ENCODE measurements at regions not wholly inside any gene's neighbourhood (a gene's known extent, or its start where the extent isn't known, plus 50 kb on each side); places are given as distances from the start of the nearest gene placed in this dataset.
"Not testable (repeated sequence)": the region's sequence is repeated elsewhere in the genome, so short reads cannot be mapped to it uniquely, and the experiment has no call there.

GRCh38 chr15:31433091-31433490 lies 106.5 kb downstream of the KLF13 start:
- Histone ChIP-seq H3K9me3 (replicated peaks) (no peaks in the 10 kb centered on the region), H3K27me3 (no peaks in the 10 kb centered on the region), H3K36me3 (no peaks in the 10 kb centered on the region), H3K4me1 (0 out of 2 replicates have a peak, but pooled peaks cover 4% of the 10 kb centered on the region), H3K27ac (no peak overlapping the region), H3K4me3 (no peak overlapping the region)
- peak; percentile 51 to 70 for DNase-seq

- 0 out of 2 replicates have a peak, but pooled peaks cover 4% of the 10 kb centered on the region for H3K4me1 ChIP-seq
- no peak overlapping the region for H3K27ac ChIP-seq
- H3K27me3 ChIP-seq = no peaks in the 10 kb centered on the region
- H3K4me3 ChIP-seq = no peak overlapping the region
- H3K9me3 ChIP-seq (replicated peaks) = no peaks in the 10 kb centered on the region
- H3K36me3 ChIP-seq = no peaks in the 10 kb centered on the region
- DNase-seq = no peak
Observed at GRCh38 chr15:31433574-31433973, 106.9 kb downstream of the KLF13 start.

- H3K27me3 ChIP-seq = no peaks in the 10 kb centered on the region
- no peak overlapping the region for H3K4me3 ChIP-seq
- 0 out of 2 replicates have a peak, but pooled peaks cover 4% of the 10 kb centered on the region for H3K4me1 ChIP-seq
- DNase-seq = no peak
- no peak overlapping the region for H3K27ac ChIP-seq
- H3K36me3 ChIP-seq = no peaks in the 10 kb centered on the region
- no peaks in the 10 kb centered on the region for H3K9me3 ChIP-seq (replicated peaks)
Observed at GRCh38 chr15:31434275-31434587, 107.6 kb downstream of the KLF13 start.

GRCh38 chr15:31434588-31435260 lies 108.1 kb downstream of the KLF13 start:
- no peak for DNase-seq
- no peak overlapping the region for H3K4me3 ChIP-seq
- no peaks in the 10 kb centered on the region for H3K27me3 ChIP-seq
- H3K36me3 ChIP-seq = no peaks in the 10 kb centered on the region
- no peaks in the 10 kb centered on the region for H3K9me3 ChIP-seq (replicated peaks)
- H3K27ac ChIP-seq = no peak overlapping the region
- H3K4me1 ChIP-seq = 0 out of 2 replicates have a peak, but pooled peaks cover 4% of the 10 kb centered on the region

GRCh38 chr15:31435261-31435911 lies 108.8 kb downstream of the KLF13 start:
- Histone ChIP-seq H3K4me1 (0 out of 2 replicates have a peak, but pooled peaks cover 4% of the 10 kb centered on the region), H3K4me3 (no peak overlapping the region), H3K9me3 (replicated peaks) (no peaks in the 10 kb centered on the region), H3K27ac (no peak overlapping the region), H3K36me3 (no peaks in the 10 kb centered on the region), H3K27me3 (no peaks in the 10 kb centered on the region)
- DNase-seq = peak; percentile 77 to 83

- no peak overlapping the region for H3K27ac ChIP-seq
- no peak for DNase-seq
- no peak overlapping the region for H3K4me3 ChIP-seq
- 0 out of 2 replicates have a peak, but pooled peaks cover 4% of the 10 kb centered on the region for H3K4me1 ChIP-seq
- H3K9me3 ChIP-seq (replicated peaks) = no peaks in the 10 kb centered on the region
- H3K36me3 ChIP-seq = no peaks in the 10 kb centered on the region
- no peaks in the 10 kb centered on the region for H3K27me3 ChIP-seq
Observed at GRCh38 chr15:31435912-31436628, 109.4 kb downstream of the KLF13 start.

- Histone ChIP-seq H3K27ac (no peak overlapping the region), H3K9me3 (replicated peaks) (no peaks in the 10 kb centered on the region), H3K4me3 (no peak overlapping the region), H3K4me1 (0 out of 2 replicates have a peak, but pooled peaks cover 4% of the 10 kb centered on the region), H3K36me3 (no peaks in the 10 kb centered on the region), H3K27me3 (no peaks in the 10 kb centered on the region)
- DNase-seq = no peak
Observed at GRCh38 chr15:31437686-31438085, 111.1 kb downstream of the KLF13 start.

GRCh38 chr15:31438601-31439265 lies 112.1 kb downstream of the KLF13 start:
- no peak for DNase-seq
- Histone ChIP-seq H3K27ac (no peak overlapping the region), H3K27me3 (no peaks in the 10 kb centered on the region), H3K9me3 (replicated peaks) (no peaks in the 10 kb centered on the region), H3K36me3 (no peaks in the 10 kb centered on the region), H3K4me3 (no peak overlapping the region), H3K4me1 (no peaks in the 10 kb centered on the region)

GRCh38 chr15:31439328-31439727 lies 112.7 kb downstream of the KLF13 start:
- no peak overlapping the region for H3K4me3 ChIP-seq
- H3K27me3 ChIP-seq = no peaks in the 10 kb centered on the region
- no peaks in the 10 kb centered on the region for H3K36me3 ChIP-seq
- no peaks in the 10 kb centered on the region; the same call in 1 of the 2 replicates for H3K4me1 ChIP-seq
- no peaks in the 10 kb centered on the region for H3K9me3 ChIP-seq (replicated peaks)
- H3K27ac ChIP-seq = no peak overlapping the region
- DNase-seq = peak in 1 of 2 experiments; percentile 48

GRCh38 chr15:31440216-31440615 lies 113.6 kb downstream of the KLF13 start:
- H3K27ac ChIP-seq; H3K36me3 ChIP-seq; H3K4me3 ChIP-seq; H3K27me3 ChIP-seq; H3K9me3 ChIP-seq (replicated peaks); DNase-seq; H3K4me1 ChIP-seq: not testable (repeated sequence)

GRCh38 chr15:31440754-31441311 lies 114.2 kb downstream of the KLF13 start:
- H3K4me1 ChIP-seq = no peaks in the 10 kb centered on the region; the same call in 1 of the 2 replicates
- no peaks in the 10 kb centered on the region for H3K9me3 ChIP-seq (replicated peaks)
- no peak overlapping the region for H3K27ac ChIP-seq
- DNase-seq = no peak
- no peak overlapping the region for H3K4me3 ChIP-seq
- H3K27me3 ChIP-seq = no peaks in the 10 kb centered on the region
- H3K36me3 ChIP-seq = no peaks in the 10 kb centered on the region

- H3K9me3 ChIP-seq (replicated peaks) = no peaks in the 10 kb centered on the region
- H3K27me3 ChIP-seq = no peaks in the 10 kb centered on the region
- no peak overlapping the region for H3K4me3 ChIP-seq
- H3K4me1 ChIP-seq = no peaks in the 10 kb centered on the region; the same call in none of the 2 replicates
- no peaks in the 10 kb centered on the region for H3K36me3 ChIP-seq
- no peak overlapping the region for H3K27ac ChIP-seq
- DNase-seq = no peak
Observed at GRCh38 chr15:31442226-31442625, 115.6 kb downstream of the KLF13 start.

GRCh38 chr15:31442699-31443111 lies 116.1 kb downstream of the KLF13 start:
- no peaks in the 10 kb centered on the region for H3K9me3 ChIP-seq (replicated peaks)
- peak; percentile 48 to 55 for DNase-seq
- no peak overlapping the region for H3K4me3 ChIP-seq
- H3K27me3 ChIP-seq = no peaks in the 10 kb centered on the region
- no peaks in the 10 kb centered on the region; the same call in none of the 2 replicates for H3K4me1 ChIP-seq
- no peak overlapping the region for H3K27ac ChIP-seq
- no peaks in the 10 kb centered on the region for H3K36me3 ChIP-seq

GRCh38 chr15:31444844-31445243 lies 118.2 kb downstream of the KLF13 start:
- H3K9me3 ChIP-seq (replicated peaks) = no peaks in the 10 kb centered on the region
- DNase-seq = no peak
- H3K4me3 ChIP-seq = no peak overlapping the region
- no peaks in the 10 kb centered on the region for H3K27me3 ChIP-seq
- H3K27ac ChIP-seq = no peak overlapping the region
- H3K36me3 ChIP-seq = no peaks in the 10 kb centered on the region
- no peaks in the 10 kb centered on the region; the same call in none of the 2 replicates for H3K4me1 ChIP-seq
